ENCODE measurements at regions not wholly inside any gene's neighbourhood (a gene's known extent, or its start where the extent isn't known, plus 50 kb on each side); places are given as distances from the start of the nearest gene placed in this dataset.

DNA sequence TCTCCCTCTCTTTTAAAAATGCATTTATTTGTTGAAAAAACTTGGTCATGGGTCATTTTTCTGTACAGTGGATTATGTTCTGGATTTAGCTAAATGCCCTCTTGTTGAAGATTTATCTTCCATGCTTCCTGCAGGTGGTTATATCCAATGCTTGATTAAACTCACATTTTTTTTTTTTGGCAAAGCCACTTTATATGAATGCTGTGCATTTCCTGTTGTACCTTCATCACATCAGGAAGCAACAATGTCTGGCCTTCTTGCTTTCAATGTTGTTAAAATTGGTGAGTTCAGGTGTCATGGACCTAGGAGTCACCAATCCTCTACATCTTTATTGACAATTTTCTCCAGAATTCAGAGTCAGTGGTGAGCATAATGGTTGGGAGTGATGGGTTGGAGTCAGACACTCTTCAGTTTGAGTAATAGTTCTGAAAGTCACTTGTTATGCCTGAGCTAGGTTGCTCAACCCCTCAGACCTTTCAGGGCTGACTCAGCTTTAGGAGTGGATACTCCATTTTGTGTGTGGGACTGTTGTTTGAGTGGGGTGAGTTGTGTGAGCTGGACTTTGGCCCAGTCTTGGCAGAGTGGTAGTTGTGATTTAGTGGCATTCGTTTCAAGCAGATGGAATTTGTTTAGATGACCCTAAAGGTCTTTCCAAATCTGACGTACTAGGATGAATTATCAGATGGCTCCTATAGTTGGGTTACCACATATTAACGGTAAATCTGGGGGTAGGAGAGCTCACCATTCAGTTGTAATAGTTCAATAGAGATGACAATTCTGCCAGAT, 213.5 kb upstream of the ZNF32 start:
- H3K4me3 ChIP-seq (ENCODE audit: low read length) = no peak overlapping the region
- no peak for DNase-seq (ENCODE audit: low read depth)
- no peak for TF ChIP-seq CTCF (IDR thresholded peaks at IDR 0.05; ENCODE audit: insufficient read depth, low read depth, low read length, missing control alignments)

GRCh38 chr10:43859016-43859525, 210.4 kb upstream of the ZNF32 start:
- DNase-seq (ENCODE audit: low read depth) = no peak
- TF ChIP-seq CTCF (IDR thresholded peaks at IDR 0.05; ENCODE audit: insufficient read depth, low read depth, low read length, missing control alignments) = no peak
- no peak overlapping the region for H3K4me3 ChIP-seq (ENCODE audit: low read length)

DNA sequence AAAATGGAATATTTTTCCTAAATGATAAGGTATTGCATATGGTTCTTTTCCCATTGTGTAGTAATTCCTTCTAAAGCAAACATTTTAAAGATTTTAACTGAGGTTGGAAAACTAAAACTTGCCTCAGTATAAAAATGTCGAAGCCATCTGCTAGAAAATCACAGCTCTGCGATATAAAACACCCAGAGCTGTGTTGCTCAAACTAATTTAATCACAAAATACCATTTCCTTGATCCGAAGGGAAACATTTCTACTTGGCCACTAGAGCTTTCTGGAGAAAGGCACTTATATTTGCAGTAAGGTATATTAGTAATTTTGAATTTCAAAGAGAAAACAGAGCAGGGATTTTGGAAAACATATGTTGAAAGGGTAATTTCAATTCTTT, 209.2 kb upstream of the ZNF32 start:
- no peak for DNase-seq (ENCODE audit: low read depth)
- TF ChIP-seq CTCF (IDR thresholded peaks at IDR 0.05; ENCODE audit: insufficient read depth, low read depth, low read length, missing control alignments) = no peak
- H3K4me3 ChIP-seq (ENCODE audit: low read length) = no peak overlapping the region

DNA sequence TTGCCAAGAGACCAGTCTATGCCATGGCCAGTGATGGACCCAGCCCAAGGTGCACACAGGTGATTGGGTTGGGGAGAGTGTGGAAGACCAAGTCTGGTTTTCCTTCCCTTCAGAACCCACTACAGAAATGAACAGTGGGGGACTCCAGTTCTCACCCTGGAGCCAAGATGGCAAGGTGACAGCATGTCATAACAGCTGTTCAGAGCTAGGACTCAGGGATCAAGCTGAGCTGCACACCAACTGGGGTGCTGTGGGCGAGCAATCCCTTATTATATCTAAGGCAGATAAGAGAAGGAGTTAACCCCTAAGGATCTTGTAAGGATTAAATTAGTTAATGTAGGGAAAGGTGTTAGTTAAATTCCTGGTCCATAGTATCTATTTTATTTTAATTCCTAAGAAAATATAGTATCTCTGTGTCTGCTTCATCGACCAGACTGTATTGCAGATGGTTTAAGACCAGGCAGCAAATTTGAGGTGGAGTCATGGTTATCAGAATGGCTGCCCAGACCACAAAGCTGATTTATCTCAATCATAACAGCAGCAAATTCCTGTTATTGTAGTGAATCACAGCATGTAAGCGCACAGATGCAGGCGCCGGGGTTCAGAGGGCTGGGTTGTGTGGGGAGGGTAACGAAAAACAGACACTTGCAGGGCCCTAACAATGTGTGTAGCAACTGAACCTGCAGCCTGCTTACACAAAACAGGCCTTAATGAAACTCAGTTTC, 208.7 kb upstream of the ZNF32 start:
- DNase-seq (ENCODE audit: low read depth) = no peak
- H3K4me3 ChIP-seq (ENCODE audit: low read length) = no peak overlapping the region
- TF ChIP-seq CTCF (IDR thresholded peaks at IDR 0.05; ENCODE audit: insufficient read depth, low read depth, low read length, missing control alignments) = no peak

DNA sequence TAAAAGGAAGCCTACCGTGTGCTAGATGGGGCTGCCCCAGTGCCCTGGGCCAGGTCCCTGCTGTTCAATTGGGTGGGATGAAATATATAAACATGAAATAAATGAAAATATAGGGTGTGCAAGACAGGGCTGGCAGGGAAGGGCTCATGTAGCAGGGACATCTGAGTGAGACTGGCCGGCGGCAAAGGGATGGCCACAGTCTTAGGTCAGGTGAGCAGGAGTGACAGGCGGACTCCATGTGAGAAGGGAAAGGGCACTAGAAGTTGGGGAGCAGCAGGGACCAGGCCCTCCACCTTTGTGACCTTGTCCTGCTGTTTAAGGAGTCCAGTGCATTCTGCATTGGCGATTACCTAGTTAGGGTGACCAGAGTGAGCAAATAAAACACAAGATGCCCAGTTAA, 207.6 kb upstream of the ZNF32 start:
- no peak overlapping the region for H3K4me3 ChIP-seq (ENCODE audit: low read length)
- TF ChIP-seq CTCF (IDR thresholded peaks at IDR 0.05; ENCODE audit: insufficient read depth, low read depth, low read length, missing control alignments) = no peak
- no peak for DNase-seq (ENCODE audit: low read depth)

DNA sequence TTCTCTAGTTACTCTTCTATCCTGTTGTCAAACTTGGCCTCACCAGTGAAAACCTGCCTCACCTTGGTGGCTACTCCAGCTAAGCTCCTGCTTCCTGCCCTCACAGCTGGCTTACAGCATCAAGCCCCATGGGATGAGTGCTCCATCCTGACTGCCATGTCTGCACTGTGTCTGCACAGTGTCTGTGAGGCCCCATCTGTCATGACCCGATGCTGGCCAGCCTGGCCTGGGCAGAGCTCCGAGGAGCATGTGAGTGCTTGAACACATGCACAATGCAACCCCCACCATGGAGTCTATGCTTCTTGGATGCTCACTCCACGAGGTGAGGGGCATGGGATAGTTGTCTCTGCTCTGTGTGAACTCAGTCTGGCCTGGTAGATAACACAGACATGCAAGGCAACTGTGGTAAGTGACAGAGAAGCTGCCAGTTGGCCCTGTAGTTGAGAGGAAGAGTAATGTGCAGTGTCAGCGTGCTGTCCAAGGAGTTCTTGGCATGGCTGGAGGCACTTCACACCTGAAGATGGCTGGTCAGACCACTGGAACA, 207.1 kb upstream of the ZNF32 start:
- H3K4me3 ChIP-seq (ENCODE audit: low read length) = no peak overlapping the region

More for the DNA sequence above, 207.1 kb upstream of the ZNF32 start:
- TF ChIP-seq CTCF (IDR thresholded peaks at IDR 0.05; ENCODE audit: insufficient read depth, low read depth, low read length, missing control alignments) = no peak
- no peak for DNase-seq (ENCODE audit: low read depth)

All from epithelial cell of esophagus (primary cell).